HCEC 1CT (cell line): ENCODE measurements at regions not wholly inside any gene's neighbourhood (a gene's known extent, or its start where the extent isn't known, plus 50 kb on each side); places are given as distances from the start of the nearest gene placed in this dataset.

Experiments used
- DNase-seq: peaks from one replicate; pipeline ENCODE4 v3.0.0-alpha.2; 2017

DNA sequence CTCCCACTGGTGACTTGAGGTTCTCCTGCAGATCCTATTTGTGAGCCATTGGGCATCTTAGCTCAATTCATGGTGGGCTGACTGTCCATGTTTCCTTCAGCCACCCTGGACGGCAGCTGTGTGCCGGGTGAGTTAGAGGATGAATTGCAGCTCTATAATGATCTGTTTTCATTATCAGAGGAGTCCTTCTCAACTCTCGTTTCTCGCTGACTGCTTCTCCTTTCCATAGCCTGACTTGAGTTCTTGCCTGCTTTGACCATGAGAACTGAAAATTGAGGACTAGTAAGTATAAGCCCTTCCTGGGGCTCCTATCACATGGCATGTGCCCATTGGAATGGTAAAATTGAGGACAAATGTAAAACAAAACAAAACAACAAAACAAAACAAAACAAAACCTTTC, 121.8 kb downstream of the CDC42EP3 start:
- no peak for DNase-seq

DNA sequence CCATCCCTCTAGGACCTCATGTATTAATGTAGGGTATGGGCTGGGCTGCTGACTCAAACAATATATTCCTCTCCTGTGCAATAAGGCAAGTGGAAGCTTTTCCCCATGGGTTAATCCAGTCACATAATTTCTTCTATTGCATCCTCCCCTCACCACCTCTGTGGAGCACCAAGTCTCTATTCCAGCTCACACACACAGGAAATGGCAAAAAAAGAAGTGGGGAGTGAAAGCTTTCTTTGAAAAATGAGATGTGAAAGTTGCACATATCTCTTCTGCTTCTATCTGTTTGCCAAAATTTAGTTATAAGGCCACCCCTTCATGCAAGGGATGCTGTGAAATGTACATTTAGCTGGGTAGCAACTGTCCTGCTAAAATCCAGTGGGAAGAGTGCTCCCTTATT, 121.3 kb downstream of the CDC42EP3 start:
- DNase-seq, result no peak

DNA sequence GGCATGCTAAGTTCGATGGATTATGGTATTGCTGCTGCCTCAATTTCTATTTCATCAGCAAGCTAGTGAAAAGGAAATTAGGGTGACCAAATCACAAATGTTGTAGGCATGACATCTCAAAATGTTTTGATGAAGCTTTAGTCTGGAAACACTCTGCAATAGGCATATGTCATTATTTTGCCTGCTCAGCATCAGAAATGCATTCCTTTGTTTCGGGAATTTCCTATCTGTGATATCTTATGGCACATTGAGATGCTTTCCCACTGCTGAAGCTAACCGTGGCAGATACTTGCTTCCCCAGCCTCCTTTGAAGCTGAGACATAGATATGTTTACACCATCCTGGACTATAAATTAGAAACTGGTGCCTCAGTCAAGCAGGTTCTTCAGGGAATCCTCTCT, 119.7 kb downstream of the CDC42EP3 start:
- DNase-seq, result no peak

GRCh38 chr2:37552339-37552738, 119.1 kb downstream of the CDC42EP3 start:
- no peak for DNase-seq

GRCh38 chr2:37553411-37554154, 117.9 kb downstream of the CDC42EP3 start:
- DNase-seq, result no peak

DNA sequence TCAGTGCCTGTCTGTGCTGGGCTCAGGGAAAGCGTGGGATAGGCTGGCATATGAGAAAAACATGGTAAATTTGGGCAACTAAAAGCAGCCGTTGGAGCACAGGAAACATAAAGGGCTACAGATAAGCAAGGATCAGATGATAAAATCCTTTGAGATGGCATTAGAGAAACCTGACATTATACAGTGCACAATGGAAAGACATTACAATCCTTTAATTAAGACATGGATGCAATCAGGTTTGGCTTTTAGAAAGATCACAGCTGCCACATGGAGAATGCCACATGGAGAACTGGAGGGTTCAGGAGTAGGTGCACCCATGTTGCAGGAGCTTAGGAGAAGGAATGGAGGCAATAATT, 117.3 kb downstream of the CDC42EP3 start:
- DNase-seq, result no peak

DNA sequence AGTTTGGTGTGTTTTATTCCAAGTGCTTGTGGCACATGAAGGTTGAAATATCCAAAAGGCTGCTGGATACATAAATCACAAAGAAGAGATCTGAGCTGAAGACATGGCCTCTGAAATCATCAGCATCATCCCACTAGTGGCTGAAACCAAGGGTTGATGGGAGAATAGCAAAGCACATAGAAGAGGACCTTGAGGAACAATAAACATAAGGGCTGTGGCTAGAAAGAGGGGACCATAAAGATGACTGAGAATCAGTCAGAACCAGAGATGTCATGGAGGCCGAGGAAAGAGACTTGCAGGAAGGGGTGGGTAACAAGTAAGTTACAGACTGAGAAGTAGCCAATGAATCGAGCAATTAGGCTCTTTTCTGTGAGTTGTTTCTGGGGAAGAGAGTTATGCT, 116.8 kb downstream of the CDC42EP3 start:
- no peak for DNase-seq

GRCh38 chr2:37555457-37555856, 116.0 kb downstream of the CDC42EP3 start:
- DNase-seq, result no peak

DNA sequence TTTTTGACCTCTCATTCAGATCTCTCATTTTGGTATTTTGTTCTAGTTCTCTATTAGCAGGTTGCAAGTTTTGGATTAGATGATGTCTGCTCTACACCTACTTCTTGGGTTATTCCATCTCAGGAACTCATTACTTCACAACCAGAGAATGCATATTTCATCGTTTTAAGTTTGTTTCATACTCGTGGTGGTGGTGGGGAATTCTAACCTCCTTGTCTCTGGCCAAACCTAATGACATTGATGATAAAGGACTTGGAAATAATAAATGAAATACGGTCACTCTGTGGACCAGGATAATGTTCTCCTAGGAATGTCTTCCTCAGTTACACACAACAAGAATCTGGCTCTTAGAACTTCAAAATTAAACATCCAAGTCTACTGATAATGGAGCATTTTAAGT, 115.2 kb downstream of the CDC42EP3 start:
- DNase-seq, result no peak

- no peak for DNase-seq
Measured at GRCh38 chr2:37558623-37559022, 112.8 kb downstream of the CDC42EP3 start.

DNA sequence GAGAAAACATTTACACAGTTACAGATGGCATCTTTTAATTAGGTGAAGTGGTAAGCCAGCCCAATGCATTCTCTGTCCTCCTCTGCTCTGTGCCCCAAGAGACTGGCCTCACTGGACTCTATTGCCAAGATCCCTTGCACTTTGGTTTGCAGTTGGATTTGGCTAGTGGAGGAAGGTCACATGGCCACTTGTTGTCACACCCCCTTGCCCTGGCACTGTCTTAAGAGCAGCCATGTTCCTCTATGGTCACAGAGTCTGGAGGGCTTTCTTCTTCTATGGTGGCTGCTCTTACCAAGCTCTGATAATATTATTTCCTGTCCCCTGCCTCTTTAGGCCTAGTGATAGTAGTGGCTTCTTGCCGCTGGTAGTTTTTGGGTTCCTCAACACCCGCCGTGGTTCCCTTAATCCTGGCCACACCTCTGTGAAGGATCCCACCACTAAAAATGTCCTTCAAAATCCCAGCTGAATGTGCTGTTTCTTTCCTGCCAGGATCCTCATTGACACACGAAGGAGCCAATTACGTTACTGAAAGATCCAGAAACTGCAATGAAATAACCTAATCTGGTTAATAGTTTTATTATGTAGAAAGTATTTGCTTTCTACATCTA, 111.1 kb downstream of the CDC42EP3 start:
- DNase-seq, result no peak

DNA sequence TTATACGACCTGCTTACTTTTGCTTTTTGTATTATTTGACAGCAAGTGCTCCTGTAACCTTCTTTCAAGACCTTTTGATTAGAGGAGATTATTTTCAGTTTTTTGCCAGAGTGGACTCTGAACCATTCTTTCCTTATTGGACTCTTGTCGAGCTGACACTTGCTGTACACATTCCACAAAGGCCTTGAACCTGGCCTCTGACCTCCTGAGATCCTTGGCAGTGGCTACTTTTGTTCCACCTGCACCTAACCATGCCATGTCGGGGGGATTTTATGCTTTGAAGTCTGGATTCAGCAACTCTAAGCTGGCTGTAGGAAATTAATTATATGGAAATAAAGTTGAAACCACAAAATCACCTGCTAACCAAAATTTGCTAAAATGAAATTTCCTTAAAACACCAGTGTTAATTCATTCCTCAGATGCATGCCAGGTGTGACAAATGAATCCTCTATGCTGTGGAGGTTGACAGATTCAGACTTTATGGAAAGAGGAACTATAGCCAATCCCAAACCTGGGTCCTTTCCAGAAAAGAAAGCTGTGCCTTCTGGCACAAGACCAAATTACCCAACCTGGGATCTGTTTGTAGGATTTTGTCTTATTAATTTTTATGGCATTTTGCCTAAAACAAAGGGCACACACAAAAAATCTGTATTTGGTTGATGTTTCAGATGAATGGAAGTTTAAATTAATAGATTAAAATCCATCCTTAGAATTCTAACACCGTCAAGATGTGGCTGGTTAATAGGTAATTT, 110.4 kb downstream of the CDC42EP3 start:
- no peak for DNase-seq

DNA sequence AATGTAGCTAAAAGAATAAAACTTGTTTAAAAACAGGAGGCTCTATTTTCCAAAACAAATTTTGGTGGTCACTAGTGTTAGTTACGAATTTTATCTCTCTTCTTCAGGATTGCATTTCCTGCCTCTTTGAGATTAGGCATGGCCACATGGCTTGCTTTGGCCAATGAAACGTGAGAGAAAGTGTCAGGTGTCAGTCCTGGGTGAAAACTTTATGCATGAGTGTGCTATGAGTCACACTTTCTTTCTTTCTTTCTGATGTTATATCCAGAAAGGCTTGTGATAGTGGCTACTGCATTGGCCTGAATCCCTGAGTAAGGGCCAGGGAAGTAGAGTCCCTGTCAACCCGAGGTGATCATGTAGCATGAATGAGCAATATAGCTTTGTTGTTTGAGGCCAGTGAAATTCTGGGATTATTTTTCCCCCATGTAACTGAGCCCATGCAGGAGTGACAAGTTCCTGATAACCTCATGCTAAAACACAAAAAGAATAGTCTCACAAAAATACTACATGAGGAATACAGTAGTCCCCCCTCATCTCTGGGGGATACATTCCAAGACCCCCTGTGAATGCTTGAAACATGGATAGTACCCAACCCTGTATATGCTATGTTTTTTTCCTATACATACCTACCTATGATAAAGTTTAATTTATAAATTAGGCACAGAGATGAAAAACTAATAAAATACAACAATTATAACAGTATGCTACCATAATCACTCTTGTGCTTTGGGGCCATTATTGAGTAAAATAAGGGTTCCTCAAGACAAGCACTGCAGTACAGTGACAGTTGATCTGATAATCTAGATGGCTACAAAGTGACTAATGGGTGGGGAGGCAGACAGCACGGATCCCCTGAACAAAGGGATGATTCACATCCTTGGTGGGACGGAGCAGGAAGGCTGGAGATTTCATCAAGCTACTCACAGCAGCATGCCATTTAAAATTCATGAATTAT, 109.5 kb downstream of the CDC42EP3 start:
- DNase-seq, result peak; percentile 95

DNA sequence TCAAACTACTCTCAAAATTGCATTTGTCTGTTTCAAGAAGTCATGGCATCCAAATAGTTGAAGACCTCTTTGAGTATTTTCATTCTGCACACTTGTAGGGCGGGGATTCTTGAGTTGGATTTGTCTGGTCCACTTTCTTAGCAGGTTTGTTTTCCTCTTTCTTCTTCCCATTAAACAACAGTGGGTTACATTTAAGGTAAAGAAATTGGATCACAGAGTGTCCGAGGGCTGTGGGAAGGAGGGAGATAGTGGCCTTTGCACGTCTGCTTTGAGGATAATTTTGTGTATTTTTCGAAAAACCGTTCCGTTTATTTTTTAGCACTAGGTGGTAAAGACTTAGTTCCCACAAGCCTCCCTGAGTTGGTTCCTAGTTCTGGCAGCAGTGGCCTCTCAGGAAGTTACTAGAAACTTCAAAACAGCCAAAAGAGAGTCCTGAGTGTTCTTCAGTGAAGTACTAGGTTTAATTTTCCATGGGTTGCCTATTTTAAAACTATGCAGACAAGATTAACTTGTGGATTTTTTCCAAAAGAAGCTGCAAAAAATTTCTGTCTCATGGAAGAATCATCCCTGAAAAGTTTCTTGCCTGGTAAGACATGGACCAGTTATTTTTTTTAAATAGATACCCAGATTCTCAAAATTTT, 107.9 kb downstream of the CDC42EP3 start:
- no peak for DNase-seq

DNA sequence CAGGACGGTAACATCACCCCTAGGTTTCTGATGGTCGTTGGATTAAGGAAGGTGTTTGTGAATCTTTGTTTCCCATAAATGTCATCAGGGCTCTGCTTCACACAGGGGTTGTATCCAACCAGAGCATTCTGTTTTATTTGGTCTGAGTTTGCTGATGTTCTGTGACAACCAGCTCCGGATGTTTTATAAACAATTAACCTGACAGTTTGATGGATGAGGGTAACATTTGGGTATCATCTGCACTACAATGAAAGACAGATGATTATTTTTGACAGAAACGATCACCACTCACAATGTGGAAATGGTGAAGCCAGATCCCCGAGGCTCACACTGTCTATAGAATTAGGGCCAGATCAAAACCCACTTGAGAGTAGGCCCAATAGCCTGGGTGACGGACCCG, 107.1 kb downstream of the CDC42EP3 start:
- DNase-seq, result no peak

GRCh38 chr2:37566517-37566981, 104.9 kb downstream of the CDC42EP3 start:
- peak; percentile 79 for DNase-seq

- DNase-seq, result no peak
Measured at GRCh38 chr2:37568565-37568964, 102.9 kb downstream of the CDC42EP3 start.

- DNase-seq, result no peak
Measured at GRCh38 chr2:37569131-37569823, 102.2 kb downstream of the CDC42EP3 start.

- peak; percentile 68 for DNase-seq
Measured at GRCh38 chr2:37569986-37570679, 101.3 kb downstream of the CDC42EP3 start.

DNA sequence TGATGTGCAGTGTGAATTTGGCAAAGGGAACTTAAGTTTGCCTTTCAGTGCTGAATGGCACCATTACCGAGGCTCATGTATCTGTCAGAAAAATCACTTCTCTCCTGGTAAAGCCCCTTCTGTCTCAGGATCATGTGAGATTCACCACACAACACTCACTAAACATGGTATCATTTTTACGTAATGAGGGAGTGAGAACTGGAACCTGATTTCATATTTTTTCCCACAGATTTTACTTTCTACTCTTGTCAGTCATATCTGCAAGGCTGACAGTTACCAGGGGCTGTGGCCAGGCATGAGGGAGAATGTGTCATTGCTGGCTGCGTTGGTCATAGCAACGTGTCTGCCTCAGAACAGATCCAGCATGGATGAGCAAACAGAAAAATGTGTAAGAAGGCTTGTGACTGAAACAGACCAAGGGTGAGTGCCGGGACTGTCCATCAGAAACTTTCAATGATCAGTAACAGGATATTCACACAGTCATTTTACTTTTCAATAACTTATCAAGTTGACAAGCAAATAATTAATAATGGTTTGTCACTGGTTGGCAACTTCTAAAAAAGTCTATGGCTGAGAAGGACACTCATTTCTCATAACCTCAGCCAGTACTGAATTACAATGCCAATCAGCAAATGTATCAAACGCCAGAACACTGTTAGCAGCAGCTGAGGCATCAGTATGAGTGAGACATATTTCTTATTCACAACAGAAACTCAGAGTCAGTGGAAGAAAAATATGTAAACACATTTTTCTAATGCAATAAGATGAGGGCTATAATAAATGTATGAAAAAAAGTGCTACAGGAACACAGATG, 100.5 kb downstream of the CDC42EP3 start:
- peak; percentile 91 for DNase-seq
